ENCODE measurements at regions not wholly inside any gene's neighbourhood (a gene's known extent, or its start where the extent isn't known, plus 50 kb on each side); places are given as distances from the start of the nearest gene placed in this dataset.
A peak's percentile ranks its signal among the peaks of the same experiment; 100 is the strongest.

- WGBS (ENCODE audit: extremely low coverage, insufficient coverage, insufficient read length): no CpG with 5 or more reads among the region's 3 CpGs
- H3K18ac ChIP-seq (ENCODE audit: low read length): no peak overlapping the region
- H4K12ac ChIP-seq (ENCODE audit: low read depth, low read length): no peak overlapping the region
Observed at GRCh38 chr10:23696476-23696875, 257.6 kb downstream of the OTUD1 start.

GRCh38 chr10:23702977-23703414 is 264.1 kb downstream of the OTUD1 start:
- H3K9ac ChIP-seq (ENCODE audit: low read length): no peak overlapping the region
- H3K36me3 ChIP-seq (ENCODE audit: control insufficient read depth in 1 of 2, insufficient read depth in 2 of 2, low read length in 2 of 2): no peaks in the 10 kb centered on the region
- no peaks in the 10 kb centered on the region for H3K79me2 ChIP-seq (ENCODE audit: control insufficient read depth, insufficient read depth, low read length, poor library complexity)
- no peak overlapping the region for H4K12ac ChIP-seq (ENCODE audit: low read depth, low read length)
- no peak overlapping the region for H3K4me2 ChIP-seq (ENCODE audit: low read length)
- no peak overlapping the region for H2AK5ac ChIP-seq (ENCODE audit: low read length)
- peak; percentile 44 to 76 for DNase-seq
- no peaks in the 10 kb centered on the region for H3K4me1 ChIP-seq (ENCODE audit: control insufficient read depth in 1 of 2, insufficient read depth in 2 of 2, low read length in 2 of 2)
- no peak overlapping the region for H3K18ac ChIP-seq (ENCODE audit: low read length)
- WGBS (ENCODE audit: extremely low coverage, insufficient coverage, insufficient read length): no CpG with 5 or more reads among the region's 9 CpGs
- H3K79me1 ChIP-seq (ENCODE audit: low read length): no peaks in the 10 kb centered on the region
- no peak overlapping the region for H2BK120ac ChIP-seq (ENCODE audit: insufficient read depth, low read length, poor library complexity)
- no peak overlapping the region for H4K91ac ChIP-seq (ENCODE audit: low read depth, low read length)
- no peak overlapping the region for H2BK5ac ChIP-seq (ENCODE audit: low read depth, low read length, poor library complexity)
- H3K9me3 ChIP-seq (ENCODE audit: insufficient read depth, low read depth, low read length): no peaks in the 10 kb centered on the region
- no peak overlapping the region for H3K27ac ChIP-seq (ENCODE audit: low read depth, low read length)
- H4K8ac ChIP-seq (ENCODE audit: low read depth, low read length): no peak overlapping the region
- H2BK12ac ChIP-seq (ENCODE audit: low read length): no peak overlapping the region
- H2AFZ ChIP-seq (ENCODE audit: insufficient read depth, low read length, poor library complexity): no peak overlapping the region
- no peak overlapping the region for H3K4ac ChIP-seq (ENCODE audit: low read depth, low read length)
- H3K23ac ChIP-seq (ENCODE audit: low read length): no peak overlapping the region
- no peaks in the 10 kb centered on the region for H3K27me3 ChIP-seq (ENCODE audit: insufficient read depth, low read length)
- no peak overlapping the region for H3K14ac ChIP-seq (ENCODE audit: low read length)
- no peak overlapping the region for H3K4me3 ChIP-seq (ENCODE audit: low read depth, low read length)

More at GRCh38 chr10:23696476-23696875, 257.6 kb downstream of the OTUD1 start:
- Histone ChIP-seq H2AK5ac (ENCODE audit: low read length) (no peak overlapping the region), H2AFZ (ENCODE audit: insufficient read depth, low read length, poor library complexity) (no peak overlapping the region), H3K4me3 (ENCODE audit: low read depth, low read length) (no peak overlapping the region), H2BK120ac (ENCODE audit: insufficient read depth, low read length, poor library complexity) (no peak overlapping the region), H3K9me3 (ENCODE audit: insufficient read depth, low read depth, low read length) (no peaks in the 10 kb centered on the region), H2BK5ac (ENCODE audit: low read depth, low read length, poor library complexity) (no peak overlapping the region), H4K91ac (ENCODE audit: low read depth, low read length) (no peak overlapping the region), H3K79me1 (ENCODE audit: low read length) (no peaks in the 10 kb centered on the region), H3K9ac (ENCODE audit: low read length) (no peak overlapping the region), H3K79me2 (ENCODE audit: control insufficient read depth, insufficient read depth, low read length, poor library complexity) (no peaks in the 10 kb centered on the region), H3K4me2 (ENCODE audit: low read length) (no peak overlapping the region), H2BK12ac (ENCODE audit: low read length) (no peak overlapping the region), H3K27me3 (ENCODE audit: insufficient read depth, low read length) (peaks cover 33% of the 10 kb centered on the region), H3K4ac (ENCODE audit: low read depth, low read length) (no peak overlapping the region), H3K27ac (ENCODE audit: low read depth, low read length) (no peak overlapping the region), H4K8ac (ENCODE audit: low read depth, low read length) (no peak overlapping the region), H3K36me3 (ENCODE audit: control insufficient read depth in 1 of 2, insufficient read depth in 2 of 2, low read length in 2 of 2) (no peaks in the 10 kb centered on the region), H3K14ac (ENCODE audit: low read length) (no peak overlapping the region), H3K4me1 (ENCODE audit: control insufficient read depth in 1 of 2, insufficient read depth in 2 of 2, low read length in 2 of 2) (peaks cover 0 to 3% of the 10 kb centered on the region in 2 experiments), H3K23ac (ENCODE audit: low read length) (no peak overlapping the region)
- no peak for DNase-seq

GRCh38 chr10:23715363-23715762 is 276.5 kb downstream of the OTUD1 start:
- no peak overlapping the region for H2BK12ac ChIP-seq (ENCODE audit: low read length)
- no peaks in the 10 kb centered on the region for H3K9me3 ChIP-seq (ENCODE audit: insufficient read depth, low read depth, low read length)
- no peak overlapping the region for H4K91ac ChIP-seq (ENCODE audit: low read depth, low read length)
- no peaks in the 10 kb centered on the region for H3K79me1 ChIP-seq (ENCODE audit: low read length)
- WGBS (ENCODE audit: extremely low coverage, insufficient coverage, insufficient read length): no CpG with 5 or more reads among the region's 1 CpG
- H3K4me2 ChIP-seq (ENCODE audit: low read length): no peak overlapping the region
- no peak overlapping the region for H2BK5ac ChIP-seq (ENCODE audit: low read depth, low read length, poor library complexity)
- H3K4ac ChIP-seq (ENCODE audit: low read depth, low read length): no peak overlapping the region
- no peak overlapping the region for H2AFZ ChIP-seq (ENCODE audit: insufficient read depth, low read length, poor library complexity)
- no peak overlapping the region for H3K18ac ChIP-seq (ENCODE audit: low read length)
- H3K4me3 ChIP-seq (ENCODE audit: low read depth, low read length): no peak overlapping the region
- H3K23ac ChIP-seq (ENCODE audit: low read length): no peak overlapping the region
- no peaks in the 10 kb centered on the region for H3K4me1 ChIP-seq (ENCODE audit: control insufficient read depth in 1 of 2, insufficient read depth in 2 of 2, low read length in 2 of 2)
- no peak for DNase-seq
- H3K36me3 ChIP-seq (ENCODE audit: control insufficient read depth in 1 of 2, insufficient read depth in 2 of 2, low read length in 2 of 2): no peaks in the 10 kb centered on the region
- H3K79me2 ChIP-seq (ENCODE audit: control insufficient read depth, insufficient read depth, low read length, poor library complexity): no peaks in the 10 kb centered on the region
- H3K14ac ChIP-seq (ENCODE audit: low read length): no peak overlapping the region
- H2BK120ac ChIP-seq (ENCODE audit: insufficient read depth, low read length, poor library complexity): no peak overlapping the region
- no peak overlapping the region for H2AK5ac ChIP-seq (ENCODE audit: low read length)
- H4K8ac ChIP-seq (ENCODE audit: low read depth, low read length): no peak overlapping the region
- no peak overlapping the region for H3K27ac ChIP-seq (ENCODE audit: low read depth, low read length)
- H4K12ac ChIP-seq (ENCODE audit: low read depth, low read length): no peak overlapping the region
- H3K27me3 ChIP-seq (ENCODE audit: insufficient read depth, low read length): no peaks in the 10 kb centered on the region
- H3K9ac ChIP-seq (ENCODE audit: low read length): no peak overlapping the region

GRCh38 chr10:23717913-23718312 is 279.0 kb downstream of the OTUD1 start:
- Histone ChIP-seq H3K23ac (ENCODE audit: low read length) (no peak overlapping the region), H3K4me3 (ENCODE audit: low read depth, low read length) (no peak overlapping the region), H3K79me2 (ENCODE audit: control insufficient read depth, insufficient read depth, low read length, poor library complexity) (no peaks in the 10 kb centered on the region), H4K12ac (ENCODE audit: low read depth, low read length) (no peak overlapping the region), H2AFZ (ENCODE audit: insufficient read depth, low read length, poor library complexity) (no peak overlapping the region), H4K91ac (ENCODE audit: low read depth, low read length) (no peak overlapping the region), H2BK5ac (ENCODE audit: low read depth, low read length, poor library complexity) (no peak overlapping the region), H3K18ac (ENCODE audit: low read length) (no peak overlapping the region), H2BK120ac (ENCODE audit: insufficient read depth, low read length, poor library complexity) (no peak overlapping the region), H3K27me3 (ENCODE audit: insufficient read depth, low read length) (no peaks in the 10 kb centered on the region), H3K4me1 (ENCODE audit: control insufficient read depth in 1 of 2, insufficient read depth in 2 of 2, low read length in 2 of 2) (no peaks in the 10 kb centered on the region), H3K4me2 (ENCODE audit: low read length) (no peak overlapping the region), H3K36me3 (ENCODE audit: control insufficient read depth in 1 of 2, insufficient read depth in 2 of 2, low read length in 2 of 2) (no peaks in the 10 kb centered on the region), H3K9me3 (ENCODE audit: insufficient read depth, low read depth, low read length) (no peaks in the 10 kb centered on the region), H3K4ac (ENCODE audit: low read depth, low read length) (no peak overlapping the region), H3K27ac (ENCODE audit: low read depth, low read length) (no peak overlapping the region), H4K8ac (ENCODE audit: low read depth, low read length) (no peak overlapping the region), H3K79me1 (ENCODE audit: low read length) (no peaks in the 10 kb centered on the region), H2BK12ac (ENCODE audit: low read length) (no peak overlapping the region), H2AK5ac (ENCODE audit: low read length) (no peak overlapping the region), H3K9ac (ENCODE audit: low read length) (no peak overlapping the region), H3K14ac (ENCODE audit: low read length) (no peak overlapping the region)
- no CpG with 5 or more reads among the region's 2 CpGs for WGBS (ENCODE audit: extremely low coverage, insufficient coverage, insufficient read length)
- no peak for DNase-seq

All from trophoblast cell (in vitro differentiated cells and primary cell).